Naive thymus-derived CD4-positive, alpha-beta T cell (primary cell): ENCODE measurements at regions not wholly inside any gene's neighbourhood (a gene's known extent, or its start where the extent isn't known, plus 50 kb on each side); places are given as distances from the start of the nearest gene placed in this dataset.

Experiments used
- ATAC-seq: fragments of 150-1000 bp; cut with Tn5 transposase; 2 replicates; pipeline ENCODE4 v1.10.0; 2021; ENCODE audit warnings: mild to moderate bottlenecking, moderate library complexity
- CTCF ChIA-PET: fragments of 350-600 bp; sonication (Branson Sonifier 250); formaldehyde crosslinking; loops from one replicate; lab custom pipeline; 2021; ENCODE audit warnings: antibody characterized with exemption; lab: Charles Lee
- POLR2A ChIA-PET: fragments of 350-600 bp; sonication (Branson Sonifier 250); formaldehyde crosslinking; loops from one replicate; lab custom pipeline; 2021; ENCODE audit warnings: antibody characterized with exemption, inconsistent platforms; lab: Charles Lee
- DNase-seq, 9 donors: peaks; one replicate each; pipeline versions ENCODE4 v3.0.0 to v3.0.0-alpha.2; 2020 to 2022; ENCODE audit warnings: mixed read lengths in 1 of 9
- H3K27ac ChIP-seq: one replicate; pipeline ENCODE4 v1.7.0; 2013; ENCODE audit warnings: mild to moderate bottlenecking, low read depth, low read length, moderate library complexity
- H3K27me3 ChIP-seq, 2 donors: one replicate each; pipeline ENCODE4 v1.7.0; 2013; ENCODE audit warnings: low read length in 2 of 2, mild to moderate bottlenecking in 2 of 2, moderate library complexity in 2 of 2; ENCODE audit not compliant: control insufficient read depth in 2 of 2, insufficient read depth in 2 of 2
- H3K36me3 ChIP-seq, 3 experiments: 1 replicate in 2 of 3; 2 replicates in 1 of 3; pipeline ENCODE4 v1.7.0; 2013; ENCODE audit warnings: low read length in 3 of 3, mild to moderate bottlenecking in 3 of 3, moderate library complexity in 1 of 3; ENCODE audit not compliant: insufficient read depth in 3 of 3, control insufficient read depth in 2 of 3
- H3K4me1 ChIP-seq, 2 donors: one replicate each; pipeline ENCODE4 v1.7.0; 2013; ENCODE audit warnings: low read length in 2 of 2, mild to moderate bottlenecking in 2 of 2, moderate library complexity in 1 of 2; ENCODE audit not compliant: control insufficient read depth in 2 of 2, insufficient read depth in 2 of 2
- H3K4me3 ChIP-seq: 2 replicates; pipeline ENCODE4 v1.7.0; 2013; ENCODE audit warnings: mild to moderate bottlenecking, low read length
- H3K9me3 ChIP-seq, 3 experiments: 1 replicate in 2 of 3; 2 replicates in 1 of 3; pipeline ENCODE4 v1.7.0; 2013; ENCODE audit warnings: low read length in 3 of 3; ENCODE audit not compliant: control insufficient read depth in 2 of 3
- H3K27ac Mint-ChIP-seq, 9 donors: one replicate each; pipeline ENCODE4 v1.8.0; 2020 to 2022; ENCODE audit warnings: mixed read lengths in 9 of 9, mild to moderate bottlenecking in 8 of 9, moderate library complexity in 5 of 9, inconsistent platforms in 2 of 9
- H3K27me3 Mint-ChIP-seq, 5 donors: one replicate each; pipeline ENCODE4 v1.8.0; 2021 to 2022; ENCODE audit warnings: mixed read lengths in 5 of 5, mild to moderate bottlenecking in 1 of 5
- H3K36me3 Mint-ChIP-seq, 5 donors: one replicate each; pipeline ENCODE4 v1.8.0; 2020 to 2022; ENCODE audit warnings: mixed read lengths in 5 of 5, mild to moderate bottlenecking in 3 of 5, inconsistent platforms in 1 of 5
- H3K4me1 Mint-ChIP-seq, 7 donors: one replicate each; pipeline ENCODE4 v1.8.0; 2020 to 2022; ENCODE audit warnings: mixed read lengths in 7 of 7, mild to moderate bottlenecking in 3 of 7, inconsistent platforms in 1 of 7
- H3K4me3 Mint-ChIP-seq, 10 donors: one replicate each; pipeline ENCODE4 v1.8.0; 2020 to 2022; ENCODE audit warnings: mild to moderate bottlenecking in 10 of 10, mixed read lengths in 10 of 10, moderate library complexity in 6 of 10, inconsistent platforms in 2 of 10
- H3K9me3 Mint-ChIP-seq, 11 donors: one replicate each; pipeline ENCODE4 v1.8.0; 2020 to 2022; ENCODE audit warnings: mixed read lengths in 11 of 11, mild to moderate bottlenecking in 4 of 11, inconsistent platforms in 1 of 11, moderate library complexity in 1 of 11
- intact Hi-C, 2 donors: fragments of 100-400 bp; cut with micrococcal nuclease; formaldehyde crosslinking; loops; one replicate each; pipeline ENCODE4 v1.15.1; 2023

DNA sequence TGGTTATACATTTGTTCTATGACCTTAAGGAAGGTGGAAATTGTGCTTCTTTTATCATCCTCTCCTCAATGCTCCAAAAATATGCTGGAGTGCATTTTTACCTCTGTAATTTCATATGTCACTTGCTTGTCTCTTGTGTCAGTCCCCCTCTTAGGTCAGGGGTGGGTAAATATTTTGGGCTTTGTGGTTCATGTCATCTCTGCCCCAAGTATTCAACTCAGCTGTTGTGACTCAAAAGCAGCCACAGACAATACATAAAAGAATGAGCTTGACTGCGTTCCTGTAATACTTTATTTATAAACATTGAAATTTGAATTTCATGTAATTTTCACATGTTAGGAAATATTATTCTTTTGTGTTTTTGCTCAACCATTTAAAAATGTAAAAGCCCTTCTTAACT, 60.4 kb upstream of the SLC24A5 start:
- CTCF ChIA-PET, result no interaction called here
- Histone ChIP-seq H3K9me3 (no peaks in the 10 kb centered on the region), H3K27me3 (no peaks in the 10 kb centered on the region), H3K36me3 (no peaks in the 10 kb centered on the region), H3K27ac (no peak overlapping the region), H3K4me3 (no peak overlapping the region), H3K4me1 (no peaks in the 10 kb centered on the region)
- peaks cover 0 to 9% (median 9%) of the 10 kb centered on the region in 5 donors for H3K27me3 Mint-ChIP-seq
- H3K4me3 Mint-ChIP-seq, result no peak overlapping the region
- POLR2A ChIA-PET, result no interaction called here
- H3K36me3 Mint-ChIP-seq, result no peaks in the 10 kb centered on the region
- DNase-seq, result no peak
- H3K4me1 Mint-ChIP-seq, result peaks cover 0 to 5% (median 0%) of the 10 kb centered on the region in 7 donors
- intact Hi-C loops, result no loop called here
- ATAC-seq, result no peak
- peaks cover 0 to 5% (median 1%) of the 10 kb centered on the region in 11 donors for H3K9me3 Mint-ChIP-seq
- no peak overlapping the region for H3K27ac Mint-ChIP-seq

DNA sequence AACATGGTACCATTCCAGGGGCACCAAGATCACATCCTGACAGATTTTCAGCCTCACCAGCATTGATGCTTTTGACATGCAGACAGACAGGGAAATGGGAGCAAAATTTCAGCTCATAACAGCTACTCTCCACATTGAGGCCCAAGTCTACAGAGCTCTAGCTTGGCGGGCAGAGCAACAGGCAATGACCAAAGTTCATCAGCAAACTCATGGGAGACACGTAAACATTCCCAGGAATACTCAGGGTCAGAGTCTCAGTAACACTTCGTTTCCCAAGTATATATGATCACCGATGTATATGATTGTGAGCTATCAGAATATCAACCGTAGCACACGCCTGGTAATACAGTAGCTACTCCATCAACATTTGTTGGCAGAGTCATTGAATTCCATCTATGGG, 59.2 kb upstream of the SLC24A5 start:
- intact Hi-C loops, result no loop called here
- Mint-ChIP-seq H3K4me3 (no peak overlapping the region), H3K27ac (no peak overlapping the region), H3K9me3 (peaks cover 0 to 1% (median 0%) of the 10 kb centered on the region in 11 donors), H3K27me3 (peaks cover 0 to 21% (median 9%) of the 10 kb centered on the region in 5 donors), H3K4me1 (peaks cover 0 to 5% (median 0%) of the 10 kb centered on the region in 7 donors), H3K36me3 (no peaks in the 10 kb centered on the region)
- ATAC-seq, result no peak
- Histone ChIP-seq H3K4me1 (no peaks in the 10 kb centered on the region), H3K27me3 (no peaks in the 10 kb centered on the region), H3K36me3 (no peaks in the 10 kb centered on the region), H3K27ac (no peak overlapping the region), H3K4me3 (no peak overlapping the region), H3K9me3 (no peaks in the 10 kb centered on the region)
- DNase-seq, result no peak
- ChIA-PET POLR2A (no interaction called here), CTCF (no interaction called here)

DNA sequence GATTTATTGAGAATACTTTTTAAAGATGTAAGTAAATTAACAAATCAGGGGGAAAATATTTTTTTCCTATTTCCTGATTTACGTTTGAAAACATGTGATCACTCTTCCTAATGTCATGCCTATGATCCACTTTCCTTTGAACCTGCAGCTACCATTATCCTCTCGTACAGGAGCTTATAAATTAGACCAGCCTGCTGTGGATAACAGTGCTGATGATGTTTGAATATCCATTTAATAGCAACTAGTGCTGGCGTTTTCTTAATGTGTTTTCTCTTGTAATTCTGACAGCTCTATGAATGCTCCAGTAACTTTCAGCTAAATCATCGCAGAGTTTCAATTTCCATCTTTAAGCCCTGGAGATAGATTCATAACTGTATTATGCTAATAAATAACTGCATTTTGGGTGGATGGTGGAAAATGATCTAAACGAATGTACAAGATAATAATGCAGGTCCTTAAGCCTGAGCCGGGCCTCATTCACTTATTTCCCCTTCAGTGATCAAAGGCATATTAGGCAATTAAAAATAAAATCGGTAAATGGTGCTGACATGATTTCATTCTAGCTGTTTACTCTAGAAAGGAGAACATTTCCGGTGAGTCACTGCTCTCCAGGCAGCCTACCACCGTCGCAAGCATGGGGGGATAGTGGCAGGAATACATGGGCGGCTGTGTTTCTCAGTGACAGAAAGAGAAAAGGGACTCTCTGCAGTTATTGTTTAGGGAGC, 58.5 kb upstream of the SLC24A5 start:
- DNase-seq, result no peak
- Histone ChIP-seq H3K27me3 (no peaks in the 10 kb centered on the region), H3K4me3 (no peak overlapping the region), H3K9me3 (no peaks in the 10 kb centered on the region), H3K36me3 (no peaks in the 10 kb centered on the region), H3K4me1 (no peaks in the 10 kb centered on the region), H3K27ac (no peak overlapping the region)
- intact Hi-C loops, result no loop called here
- no peak overlapping the region for H3K27ac Mint-ChIP-seq
- ChIA-PET CTCF (no interaction called here), POLR2A (no interaction called here)
- no peak for ATAC-seq
- no peaks in the 10 kb centered on the region for H3K36me3 Mint-ChIP-seq
- H3K4me3 Mint-ChIP-seq, result no peak overlapping the region
- peaks cover 0 to 24% (median 9%) of the 10 kb centered on the region in 5 donors for H3K27me3 Mint-ChIP-seq
- H3K4me1 Mint-ChIP-seq, result peaks cover 0 to 5% (median 0%) of the 10 kb centered on the region in 7 donors
- H3K9me3 Mint-ChIP-seq, result peaks cover 0 to 1% (median 0%) of the 10 kb centered on the region in 11 donors

DNA sequence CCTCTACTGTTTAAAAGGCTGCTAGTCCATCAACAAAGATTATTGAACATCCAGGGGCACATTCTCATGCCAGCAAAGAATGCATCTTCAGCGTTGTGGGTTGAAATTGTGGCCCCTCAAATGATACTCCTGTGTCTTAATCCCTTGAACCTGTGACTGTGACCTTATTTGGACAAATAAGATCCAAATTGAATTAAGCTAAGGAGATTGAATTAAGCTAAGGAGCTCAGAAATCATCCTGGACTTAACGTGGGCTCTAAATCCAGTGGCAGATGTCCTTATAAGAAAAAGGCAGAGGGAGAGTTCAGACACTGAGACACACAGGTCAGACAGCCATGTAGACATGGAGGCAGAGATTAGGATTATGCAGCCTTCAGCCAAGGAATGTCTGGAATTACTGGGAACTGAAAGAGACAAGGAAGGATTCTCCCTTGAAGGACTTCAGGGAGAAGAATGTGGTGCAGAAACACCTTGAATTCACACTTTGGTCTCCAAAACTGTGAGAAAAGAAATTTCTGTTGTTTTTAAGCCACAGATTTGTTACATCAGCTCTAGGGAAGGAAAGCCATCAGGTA, 57.3 kb upstream of the SLC24A5 start:
- intact Hi-C loops, result no loop called here
- Mint-ChIP-seq H3K4me1 (peaks cover 0 to 3% (median 0%) of the 10 kb centered on the region in 7 donors), H3K36me3 (no peaks in the 10 kb centered on the region), H3K27me3 (peaks cover 0 to 24% (median 9%) of the 10 kb centered on the region in 5 donors), H3K27ac (no peak overlapping the region), H3K4me3 (no peak overlapping the region), H3K9me3 (peaks cover 0 to 2% (median 0%) of the 10 kb centered on the region in 11 donors)
- ChIA-PET POLR2A (no interaction called here), CTCF (no interaction called here)
- Histone ChIP-seq H3K27me3 (no peaks in the 10 kb centered on the region), H3K27ac (no peak overlapping the region), H3K4me1 (no peaks in the 10 kb centered on the region), H3K4me3 (no peak overlapping the region), H3K36me3 (no peaks in the 10 kb centered on the region), H3K9me3 (no peaks in the 10 kb centered on the region)
- DNase-seq (no peak), ATAC-seq (no peak)

DNA sequence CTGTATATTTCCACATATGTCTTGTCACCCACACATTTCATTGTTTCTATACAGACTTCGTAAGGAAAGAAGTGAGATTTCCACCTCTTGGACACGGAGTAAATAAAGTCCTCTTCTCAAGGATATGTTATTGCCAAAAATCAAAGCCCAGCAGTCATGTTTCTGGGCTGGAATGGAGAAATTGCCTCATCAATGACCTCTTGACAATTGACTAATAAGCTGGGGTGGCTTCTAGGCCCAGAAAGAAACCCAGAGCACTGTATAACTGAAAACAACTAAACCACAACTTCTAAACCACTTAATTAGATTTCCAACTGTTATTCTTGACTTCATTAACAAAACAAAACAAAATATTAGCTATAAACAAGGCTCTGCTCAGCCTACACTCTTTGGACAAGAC, 56.4 kb upstream of the SLC24A5 start:
- H3K4me1 ChIP-seq, result no peaks in the 10 kb centered on the region
- H3K4me1 Mint-ChIP-seq, result no peaks in the 10 kb centered on the region
- ChIA-PET CTCF (no interaction called here), POLR2A (no interaction called here)
- H3K4me3 Mint-ChIP-seq, result no peak overlapping the region
- no peak for DNase-seq
- H3K9me3 Mint-ChIP-seq, result peaks cover 0 to 2% (median 0%) of the 10 kb centered on the region in 11 donors
- ATAC-seq, result no peak
- no peaks in the 10 kb centered on the region for H3K36me3 Mint-ChIP-seq
- H3K27ac ChIP-seq, result no peak overlapping the region
- no peaks in the 10 kb centered on the region for H3K36me3 ChIP-seq
- H3K27me3 ChIP-seq, result no peaks in the 10 kb centered on the region
- H3K27ac Mint-ChIP-seq, result no peak overlapping the region
- intact Hi-C loops, result no loop called here
- H3K4me3 ChIP-seq, result no peak overlapping the region
- H3K9me3 ChIP-seq, result no peaks in the 10 kb centered on the region
- H3K27me3 Mint-ChIP-seq, result peaks cover 0 to 24% (median 9%) of the 10 kb centered on the region in 5 donors

DNA sequence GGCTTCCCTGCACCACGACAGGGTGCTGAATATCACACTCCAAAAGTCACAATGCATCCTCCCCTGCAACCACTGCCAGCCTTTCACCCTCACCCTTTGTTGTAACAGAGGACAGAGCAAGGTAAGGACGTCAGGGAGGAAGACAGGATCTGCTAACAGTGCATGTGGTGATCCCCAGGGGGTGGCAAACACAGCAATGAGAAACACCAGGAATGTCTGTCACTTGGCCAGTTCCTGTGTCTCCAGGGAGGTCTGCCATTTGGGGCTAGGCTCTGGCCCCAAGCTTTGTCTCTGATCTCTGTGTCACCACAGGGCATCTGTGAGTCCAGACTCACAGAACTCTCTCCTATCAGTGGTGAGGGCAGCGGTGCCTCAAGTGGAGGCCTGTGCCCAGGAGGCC, 54.3 kb upstream of the SLC24A5 start:
- no peak for DNase-seq
- Mint-ChIP-seq H3K9me3 (peaks cover 0 to 5% (median 0%) of the 10 kb centered on the region in 11 donors), H3K4me1 (no peaks in the 10 kb centered on the region), H3K4me3 (no peak overlapping the region), H3K27ac (no peak overlapping the region), H3K27me3 (peaks cover 0 to 22% (median 4%) of the 10 kb centered on the region in 5 donors), H3K36me3 (no peaks in the 10 kb centered on the region)
- ChIA-PET CTCF (no interaction called here), POLR2A (no interaction called here)
- no peak for ATAC-seq
- Histone ChIP-seq H3K9me3 (no peaks in the 10 kb centered on the region), H3K4me3 (no peak overlapping the region), H3K4me1 (no peaks in the 10 kb centered on the region), H3K27ac (no peak overlapping the region), H3K36me3 (no peaks in the 10 kb centered on the region), H3K27me3 (no peaks in the 10 kb centered on the region)
- intact Hi-C loops, result no loop called here
